ENCODE measurements at regions not wholly inside any gene's neighbourhood (a gene's known extent, or its start where the extent isn't known, plus 50 kb on each side); places are given as distances from the start of the nearest gene placed in this dataset.

GRCh38 chr4:130178106-130178505 lies 1082.2 kb downstream of the C4orf33 start:
- no peak overlapping the region for H3K27ac ChIP-seq (ENCODE audit: extremely low read depth, low read depth, low read length)
- H3K9me3 ChIP-seq (ENCODE audit: control insufficient read depth, insufficient read depth, low read depth, low read length), result no peaks in the 10 kb centered on the region
- no peaks in the 10 kb centered on the region for H3K36me3 ChIP-seq (ENCODE audit: control insufficient read depth in 2 of 2, insufficient read depth in 1 of 2, low read length in 2 of 2)
- CTCF ChIA-PET, result no interaction called here
- POLR2A ChIA-PET, result no interaction called here
- H3K4me1 ChIP-seq (ENCODE audit: control insufficient read depth, insufficient read depth, low read length), result no peaks in the 10 kb centered on the region
- H3K4me3 ChIP-seq (ENCODE audit: low read depth, low read length), result no peak overlapping the region
- TF ChIP-seq ZNF560 (tag by site-specific recombination; IDR thresholded peaks at IDR 0.05; ENCODE audit: borderline replicate concordance), result no peak
- TF ChIP-seq ZSCAN18 (tag by site-specific recombination; IDR thresholded peaks at IDR 0.05), result no peak
- TF ChIP-seq MEIS1 (CRISPR knock-in tag; IDR thresholded peaks at IDR 0.05; ENCODE audit: borderline replicate concordance), result no peak
- TF ChIP-seq ZNF416 (tag by site-specific recombination; IDR thresholded peaks at IDR 0.05), result no peak
- no peak for TF ChIP-seq GLI2 (tag by site-specific recombination; IDR thresholded peaks at IDR 0.05; ENCODE audit: borderline replicate concordance, low read depth)
- TF ChIP-seq GFI1B (tag by site-specific recombination; IDR thresholded peaks at IDR 0.05), result no peak
- TF ChIP-seq ZNF274 (IDR thresholded peaks at IDR 0.05; ENCODE audit: low read length), result no peak
- no peak for TF ChIP-seq ZNF274 (tag by site-specific recombination; IDR thresholded peaks at IDR 0.05; ENCODE audit: borderline replicate concordance)
- TF ChIP-seq ZNF426 (tag by site-specific recombination; IDR thresholded peaks at IDR 0.05), result no peak
- no peak for TF ChIP-seq ZBTB48 (tag by site-specific recombination; IDR thresholded peaks at IDR 0.05)
- no peak for TF ChIP-seq ZNF544 (tag by site-specific recombination; IDR thresholded peaks at IDR 0.05)
- TF ChIP-seq ZNF223 (tag by site-specific recombination; IDR thresholded peaks at IDR 0.05), result no peak
- TF ChIP-seq ZNF239 (tag by site-specific recombination; IDR thresholded peaks at IDR 0.05), result no peak
- no peak for TF ChIP-seq SCRT1 (tag by site-specific recombination; IDR thresholded peaks at IDR 0.05; ENCODE audit: borderline replicate concordance)
- no peak for TF ChIP-seq BCL11A (tag by site-specific recombination; IDR thresholded peaks at IDR 0.05; ENCODE audit: low read depth)
- TF ChIP-seq ZNF639 (tag by site-specific recombination; IDR thresholded peaks at IDR 0.05), result no peak
- no peak for TF ChIP-seq PBX3 (CRISPR knock-in tag; IDR thresholded peaks at IDR 0.05)
- TF ChIP-seq ZNF433 (tag by site-specific recombination; IDR thresholded peaks at IDR 0.05; ENCODE audit: low read depth), result no peak
- TF ChIP-seq INSM2 (tag by site-specific recombination; IDR thresholded peaks at IDR 0.05), result no peak
- no peak for TF ChIP-seq ZNF2 (tag by site-specific recombination; IDR thresholded peaks at IDR 0.05)

GRCh38 chr4:130183096-130183495 lies 1087.1 kb downstream of the C4orf33 start:
- Histone ChIP-seq H3K27ac (ENCODE audit: extremely low read depth, low read depth, low read length) (no peak overlapping the region), H3K4me3 (ENCODE audit: low read depth, low read length) (no peak overlapping the region), H3K4me1 (ENCODE audit: control insufficient read depth, insufficient read depth, low read length) (no peaks in the 10 kb centered on the region), H3K9me3 (ENCODE audit: control insufficient read depth, insufficient read depth, low read depth, low read length) (no peaks in the 10 kb centered on the region), H3K36me3 (ENCODE audit: control insufficient read depth in 2 of 2, insufficient read depth in 1 of 2, low read length in 2 of 2) (no peaks in the 10 kb centered on the region)
- TF ChIP-seq ZNF184 (tag by site-specific recombination; IDR thresholded peaks at IDR 0.05), result no peak
- no peak for TF ChIP-seq MYNN (tag by site-specific recombination; IDR thresholded peaks at IDR 0.05; ENCODE audit: borderline replicate concordance)
- no peak for TF ChIP-seq ZNF132 (tag by site-specific recombination; IDR thresholded peaks at IDR 0.05; ENCODE audit: borderline replicate concordance)
- no peak for TF ChIP-seq ZNF792 (tag by site-specific recombination; IDR thresholded peaks at IDR 0.05)
- no peak for TF ChIP-seq ZNF747 (tag by site-specific recombination; IDR thresholded peaks at IDR 0.05)
- TF ChIP-seq ZNF521 (tag by site-specific recombination; IDR thresholded peaks at IDR 0.05), result no peak
- TF ChIP-seq ZNF561 (tag by site-specific recombination; IDR thresholded peaks at IDR 0.05; ENCODE audit: borderline replicate concordance), result no peak
- TF ChIP-seq KLF9 (tag by site-specific recombination; IDR thresholded peaks at IDR 0.05; ENCODE audit: low read depth), result no peak
- no peak for TF ChIP-seq BCL6B (tag by site-specific recombination; IDR thresholded peaks at IDR 0.05)
- POLR2A ChIA-PET, result no interaction called here
- CTCF ChIA-PET, result no interaction called here

Data from HEK293 (cell line).